RCC 7860 (cell line): ENCODE measurements at regions not wholly inside any gene's neighbourhood (a gene's known extent, or its start where the extent isn't known, plus 50 kb on each side); places are given as distances from the start of the nearest gene placed in this dataset.
"Not testable (repeated sequence)": the region's sequence is repeated elsewhere in the genome, so short reads cannot be mapped to it uniquely, and the experiment has no call there.

Source experiments
- DNase-seq: peaks from one replicate; pipeline ENCODE4 v3.0.0-alpha.2; 2015; ENCODE audit warnings: low spot score
- FAIRE-seq: peaks from 2 replicates; lab custom pipeline; 2012; peaks lifted over from hg19 to GRCh38; lab: Jason Lieb, UNC

GRCh38 chr1:223016890-223017289 lies 126.2 kb downstream of the TLR5 start:
- no peak for DNase-seq
- FAIRE-seq: no peak

- DNase-seq (no peak), FAIRE-seq (no peak)
Measured at GRCh38 chr1:223017291-223017690, 125.8 kb downstream of the TLR5 start.

GRCh38 chr1:223018534-223018933 lies 124.5 kb downstream of the TLR5 start:
- FAIRE-seq (no peak), DNase-seq (no peak)

- no peak for FAIRE-seq
- no peak for DNase-seq
Measured at GRCh38 chr1:223019256-223019655, 123.8 kb downstream of the TLR5 start.

GRCh38 chr1:223020770-223021169 lies 122.3 kb downstream of the TLR5 start:
- FAIRE-seq (no peak), DNase-seq (no peak)

GRCh38 chr1:223022641-223023473 lies 120.2 kb downstream of the TLR5 start:
- no peak for FAIRE-seq
- no peak for DNase-seq

- FAIRE-seq (no peak), DNase-seq (no peak)
Measured at GRCh38 chr1:223023863-223024262, 119.2 kb downstream of the TLR5 start.

GRCh38 chr1:223024486-223024885 lies 118.6 kb downstream of the TLR5 start:
- FAIRE-seq, DNase-seq: not testable (repeated sequence)

- not testable (repeated sequence) for DNase-seq, FAIRE-seq
Measured at GRCh38 chr1:223025190-223025734, 117.8 kb downstream of the TLR5 start.

- not testable (repeated sequence) for DNase-seq, FAIRE-seq
Measured at GRCh38 chr1:223026639-223027038, 116.4 kb downstream of the TLR5 start.

- DNase-seq (no peak), FAIRE-seq (no peak)
Measured at GRCh38 chr1:223029985-223030769, 112.9 kb downstream of the TLR5 start.

- FAIRE-seq (no peak), DNase-seq (no peak)
Measured at GRCh38 chr1:223030871-223031400, 112.1 kb downstream of the TLR5 start.

- DNase-seq: no peak
Measured at GRCh38 chr1:223031733-223032601, 111.1 kb downstream of the TLR5 start.

GRCh38 chr1:223033658-223034057 lies 109.4 kb downstream of the TLR5 start:
- DNase-seq: no peak
- no peak for FAIRE-seq

More at GRCh38 chr1:223031733-223032601, 111.1 kb downstream of the TLR5 start:
- FAIRE-seq: no peak

GRCh38 chr1:223034270-223034798 lies 108.7 kb downstream of the TLR5 start:
- DNase-seq (no peak), FAIRE-seq (no peak)

- DNase-seq (no peak), FAIRE-seq (no peak)
Measured at GRCh38 chr1:223035724-223036478, 107.1 kb downstream of the TLR5 start.

- no peak for FAIRE-seq
- DNase-seq: no peak
Measured at GRCh38 chr1:223036479-223036845, 106.6 kb downstream of the TLR5 start.

- FAIRE-seq: no peak
- DNase-seq: no peak
Measured at GRCh38 chr1:223037845-223038244, 105.2 kb downstream of the TLR5 start.

- no peak for DNase-seq
- FAIRE-seq: no peak
Measured at GRCh38 chr1:223038288-223039006, 104.6 kb downstream of the TLR5 start.
